Astrocyte of the cerebellum (primary cell): ENCODE measurements at regions not wholly inside any gene's neighbourhood (a gene's known extent, or its start where the extent isn't known, plus 50 kb on each side); places are given as distances from the start of the nearest gene placed in this dataset.

Source experiments
- DNase-seq: peaks from one replicate; pipeline ENCODE4 v3.0.0-alpha.2; 2011; ENCODE audit warnings: low read depth
- H3K4me3 ChIP-seq: 2 replicates; pipeline ENCODE4 v1.5.1; 2011; ENCODE audit warnings: mild to moderate bottlenecking, low read depth, low read length, moderate library complexity
- in situ Hi-C: cut with HindIII; loops from 2 replicates; pipeline ENCODE4 v1.10.0; 2017; ENCODE audit warnings: low sequenced_read_pairs
- TF ChIP-seq, protein P1 (sequence below): IDR thresholded peaks from 2 replicates; pipeline ENCODE4 v1.5.1; 2012; ENCODE audit warnings: low read length, low read depth, moderate library complexity, mild to moderate bottlenecking; ENCODE audit errors: missing control alignments

- DNase-seq, result no peak
- TF ChIP-seq, protein P1, sequence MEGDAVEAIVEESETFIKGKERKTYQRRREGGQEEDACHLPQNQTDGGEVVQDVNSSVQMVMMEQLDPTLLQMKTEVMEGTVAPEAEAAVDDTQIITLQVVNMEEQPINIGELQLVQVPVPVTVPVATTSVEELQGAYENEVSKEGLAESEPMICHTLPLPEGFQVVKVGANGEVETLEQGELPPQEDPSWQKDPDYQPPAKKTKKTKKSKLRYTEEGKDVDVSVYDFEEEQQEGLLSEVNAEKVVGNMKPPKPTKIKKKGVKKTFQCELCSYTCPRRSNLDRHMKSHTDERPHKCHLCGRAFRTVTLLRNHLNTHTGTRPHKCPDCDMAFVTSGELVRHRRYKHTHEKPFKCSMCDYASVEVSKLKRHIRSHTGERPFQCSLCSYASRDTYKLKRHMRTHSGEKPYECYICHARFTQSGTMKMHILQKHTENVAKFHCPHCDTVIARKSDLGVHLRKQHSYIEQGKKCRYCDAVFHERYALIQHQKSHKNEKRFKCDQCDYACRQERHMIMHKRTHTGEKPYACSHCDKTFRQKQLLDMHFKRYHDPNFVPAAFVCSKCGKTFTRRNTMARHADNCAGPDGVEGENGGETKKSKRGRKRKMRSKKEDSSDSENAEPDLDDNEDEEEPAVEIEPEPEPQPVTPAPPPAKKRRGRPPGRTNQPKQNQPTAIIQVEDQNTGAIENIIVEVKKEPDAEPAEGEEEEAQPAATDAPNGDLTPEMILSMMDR, result no peak
- in situ Hi-C loops, result no loop called here
- no peak overlapping the region for H3K4me3 ChIP-seq
Measured at GRCh38 chr4:10305816-10306215, 151.4 kb downstream of the ZNF518B start.

GRCh38 chr4:10303291-10303690 is 153.9 kb downstream of the ZNF518B start:
- TF ChIP-seq, protein P1, result no peak
- in situ Hi-C loops, result no loop called here
- DNase-seq, result no peak

GRCh38 chr4:10302096-10302495 is 155.1 kb downstream of the ZNF518B start:
- DNase-seq, result no peak
- in situ Hi-C loops, result no loop called here
- no peak overlapping the region for H3K4me3 ChIP-seq

More at GRCh38 chr4:10303291-10303690, 153.9 kb downstream of the ZNF518B start:
- H3K4me3 ChIP-seq, result no peak overlapping the region

DNA sequence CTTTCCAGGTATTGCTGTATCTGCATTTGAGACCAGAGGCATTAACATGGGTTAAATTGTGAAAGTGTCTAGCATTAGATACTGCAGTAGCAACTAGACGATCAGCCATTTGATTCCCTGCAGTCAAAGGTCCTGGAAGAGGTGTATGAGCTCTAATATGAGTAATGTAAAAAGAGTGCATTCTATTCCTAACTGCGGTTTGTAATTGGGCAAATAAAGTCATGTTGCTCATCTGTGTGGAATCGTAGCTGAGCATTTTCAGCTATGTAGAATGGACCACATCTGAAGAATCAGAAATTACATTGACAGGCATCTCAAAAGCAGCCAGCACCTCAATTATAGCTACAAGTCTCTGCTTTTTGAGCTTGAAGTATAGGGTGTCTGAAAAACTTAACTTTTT is 157.6 kb downstream of the ZNF518B start:
- no peak for DNase-seq
- no peak overlapping the region for H3K4me3 ChIP-seq
- in situ Hi-C loops, result no loop called here
- TF ChIP-seq, protein P1, result no peak

More at GRCh38 chr4:10302096-10302495, 155.1 kb downstream of the ZNF518B start:
- TF ChIP-seq, protein P1, result no peak

DNA sequence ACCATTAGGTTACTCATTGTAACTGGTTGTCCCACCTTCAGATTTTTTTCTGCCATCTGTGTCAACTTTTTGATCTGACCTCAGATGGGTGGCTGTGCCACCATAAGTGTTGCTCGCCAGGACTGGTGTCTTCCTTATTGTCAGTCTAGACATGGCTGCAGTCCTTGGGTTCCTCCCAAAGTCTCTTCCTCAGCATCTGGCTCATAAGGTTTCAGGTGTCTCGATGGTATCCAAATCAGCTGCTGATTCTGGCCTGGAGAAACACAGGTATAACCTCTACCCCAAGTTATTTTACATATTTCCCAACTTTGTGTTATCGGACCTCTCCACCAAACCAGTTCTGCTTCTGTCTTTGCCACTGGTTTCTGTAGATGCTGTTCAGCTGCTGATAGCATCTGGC is 158.5 kb downstream of the ZNF518B start:
- DNase-seq, result no peak
- TF ChIP-seq, protein P1, result no peak
- in situ Hi-C loops, result no loop called here
- H3K4me3 ChIP-seq, result no peak overlapping the region

DNA sequence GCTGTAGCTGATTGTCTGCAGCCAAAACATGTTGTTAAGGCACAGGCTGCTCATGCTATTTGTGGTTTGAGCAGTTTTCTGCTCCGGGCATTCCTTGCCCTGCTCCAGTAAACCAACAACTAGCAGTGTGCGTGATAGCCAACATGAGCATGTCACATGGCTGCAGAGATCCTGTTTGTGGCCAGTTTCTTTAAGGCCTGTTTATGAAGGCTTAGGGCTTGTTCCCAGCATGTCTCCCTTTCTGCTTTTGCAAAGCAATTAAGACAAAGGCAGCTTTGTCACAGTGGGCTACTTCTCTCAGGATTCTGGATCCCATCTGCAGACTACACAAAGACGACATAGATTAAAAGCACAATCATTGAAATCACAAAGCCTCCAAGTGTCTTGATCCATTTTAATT is 160.5 kb downstream of the ZNF518B start:
- TF ChIP-seq, protein P1, result no peak
- in situ Hi-C loops, result no loop called here
- H3K4me3 ChIP-seq, result no peak overlapping the region
- DNase-seq, result no peak

GRCh38 chr4:10295301-10295700 is 161.9 kb downstream of the ZNF518B start:
- TF ChIP-seq, protein P1, result no peak
- H3K4me3 ChIP-seq, result no peak overlapping the region
- in situ Hi-C loops, result no loop called here
- DNase-seq, result no peak
